ENCODE measurements at regions not wholly inside any gene's neighbourhood (a gene's known extent, or its start where the extent isn't known, plus 50 kb on each side); places are given as distances from the start of the nearest gene placed in this dataset.

DNA sequence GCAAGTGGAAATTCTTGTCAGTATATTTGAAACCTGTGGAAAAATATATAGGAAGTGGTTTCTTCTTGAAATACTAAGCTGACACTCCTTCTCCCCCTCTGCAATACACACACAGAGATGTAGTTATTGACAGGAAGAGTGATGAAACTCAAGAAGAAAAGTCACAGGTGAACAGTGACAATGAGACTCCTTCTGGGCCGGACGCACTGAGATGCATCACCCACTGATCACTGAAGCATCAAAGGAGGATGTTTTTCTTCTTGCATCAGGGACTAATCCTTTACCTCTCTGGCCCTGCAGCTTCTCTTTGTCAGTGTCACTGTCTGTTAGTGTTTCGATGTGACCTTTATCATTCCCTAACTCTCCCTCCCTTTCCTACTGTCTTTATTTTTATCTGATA is 1864.2 kb upstream of the C9orf72 start:
- Histone ChIP-seq H3K4me2 (ENCODE audit: control insufficient read depth, insufficient read depth) (no peak overlapping the region), H3K27me3 (replicated peaks in 1 of 2; ENCODE audit: control insufficient read depth in 2 of 2, insufficient read depth in 2 of 2, low read length in 1 of 2) (no peaks in the 10 kb centered on the region), H3K79me2 (ENCODE audit: control insufficient read depth, insufficient read depth, low read length) (no peaks in the 10 kb centered on the region), H3K36me3 (ENCODE audit: control insufficient read depth in 2 of 2, insufficient read depth in 2 of 2, low read length in 1 of 2) (no peaks in the 10 kb centered on the region), H3K9ac (ENCODE audit: control insufficient read depth, insufficient read depth, low read length) (no peak overlapping the region), H3K4me3 (no peak overlapping the region), H2AFZ (ENCODE audit: control insufficient read depth, low read depth, low read length) (no peak overlapping the region), H4K20me1 (ENCODE audit: control insufficient read depth, insufficient read depth) (no peaks in the 10 kb centered on the region), H3K9me3 (replicated peaks; ENCODE audit: control insufficient read depth, insufficient read depth, low read length) (no peaks in the 10 kb centered on the region), H3K4me1 (ENCODE audit: control insufficient read depth, insufficient read depth, low read length) (no peaks in the 10 kb centered on the region), H3K27ac (ENCODE audit: control insufficient read depth, insufficient read depth) (no peak overlapping the region)
- POLR2A ChIA-PET: no interaction called here
- 72% methylated on average over 3 of the region's 3 CpGs for WGBS (ENCODE audit: insufficient coverage, insufficient replicate concordance, low lambda C conversion rate, missing lambda C conversion rate)
- TF ChIP-seq ZBTB4 (CRISPR knock-in tag; IDR thresholded peaks at IDR 0.05): no peak
- no peak for TF ChIP-seq IKZF1 (conservative IDR thresholded peaks at IDR 0.05)
- TF ChIP-seq, protein P1, sequence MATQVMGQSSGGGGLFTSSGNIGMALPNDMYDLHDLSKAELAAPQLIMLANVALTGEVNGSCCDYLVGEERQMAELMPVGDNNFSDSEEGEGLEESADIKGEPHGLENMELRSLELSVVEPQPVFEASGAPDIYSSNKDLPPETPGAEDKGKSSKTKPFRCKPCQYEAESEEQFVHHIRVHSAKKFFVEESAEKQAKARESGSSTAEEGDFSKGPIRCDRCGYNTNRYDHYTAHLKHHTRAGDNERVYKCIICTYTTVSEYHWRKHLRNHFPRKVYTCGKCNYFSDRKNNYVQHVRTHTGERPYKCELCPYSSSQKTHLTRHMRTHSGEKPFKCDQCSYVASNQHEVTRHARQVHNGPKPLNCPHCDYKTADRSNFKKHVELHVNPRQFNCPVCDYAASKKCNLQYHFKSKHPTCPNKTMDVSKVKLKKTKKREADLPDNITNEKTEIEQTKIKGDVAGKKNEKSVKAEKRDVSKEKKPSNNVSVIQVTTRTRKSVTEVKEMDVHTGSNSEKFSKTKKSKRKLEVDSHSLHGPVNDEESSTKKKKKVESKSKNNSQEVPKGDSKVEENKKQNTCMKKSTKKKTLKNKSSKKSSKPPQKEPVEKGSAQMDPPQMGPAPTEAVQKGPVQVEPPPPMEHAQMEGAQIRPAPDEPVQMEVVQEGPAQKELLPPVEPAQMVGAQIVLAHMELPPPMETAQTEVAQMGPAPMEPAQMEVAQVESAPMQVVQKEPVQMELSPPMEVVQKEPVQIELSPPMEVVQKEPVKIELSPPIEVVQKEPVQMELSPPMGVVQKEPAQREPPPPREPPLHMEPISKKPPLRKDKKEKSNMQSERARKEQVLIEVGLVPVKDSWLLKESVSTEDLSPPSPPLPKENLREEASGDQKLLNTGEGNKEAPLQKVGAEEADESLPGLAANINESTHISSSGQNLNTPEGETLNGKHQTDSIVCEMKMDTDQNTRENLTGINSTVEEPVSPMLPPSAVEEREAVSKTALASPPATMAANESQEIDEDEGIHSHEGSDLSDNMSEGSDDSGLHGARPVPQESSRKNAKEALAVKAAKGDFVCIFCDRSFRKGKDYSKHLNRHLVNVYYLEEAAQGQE (IDR thresholded peaks at IDR 0.05; ENCODE audit: low read depth, low read length): no peak
- TF ChIP-seq MEF2A (IDR thresholded peaks at IDR 0.05; ENCODE audit: insufficient read depth, low read depth, low read length): no peak
- no peak for TF ChIP-seq NBN (IDR thresholded peaks at IDR 0.05)
- DNase-seq (ENCODE audit: low read depth, low spot score) (no peak), FAIRE-seq (no peak), ATAC-seq (no peak)
- intact Hi-C loops (cut with micrococcal nuclease; ENCODE audit: unreplicated experiment): no loop called here
- CTCF ChIA-PET: no interaction called here
- SMC1A ChIA-PET (ENCODE audit: uncharacterized antibody, unreplicated experiment): interaction anchor here (0.8 kb wide), 1 partner anchor 24 kb away, joined by 3 read pairs; no protein-coding TSS in a partner anchor
- RAD21 ChIA-PET (ENCODE audit: unreplicated experiment): no interaction called here
- in situ Hi-C loops (cut with MboI): no loop called here
- BruUV-seq (replicated peaks): no TSS peak
